Cardiac muscle cell (in vitro differentiated cells and primary cell): ENCODE measurements at regions not wholly inside any gene's neighbourhood (a gene's known extent, or its start where the extent isn't known, plus 50 kb on each side); places are given as distances from the start of the nearest gene placed in this dataset.

ENCODE experiments used
- DNase-seq, 2 donors: peaks; one replicate each; pipeline versions ENCODE4 v3.0.0 to v3.0.0-alpha.2; 2010 to 2017; ENCODE audit warnings: low read depth in 1 of 2, low spot score in 1 of 2
- H3K27ac ChIP-seq: fragments of 200-600 bp; sonication (generic); 2 replicates; pipeline ENCODE4 v1.5.1; 2016
- H3K27me3 ChIP-seq: fragments of 200-600 bp; sonication (generic); 2 replicates; pipeline ENCODE4 v1.6.0; 2016; ENCODE audit warnings: control low read depth
- H3K36me3 ChIP-seq: fragments of 200-600 bp; sonication (generic); 2 replicates; pipeline ENCODE4 v1.5.1; 2016; ENCODE audit warnings: control low read depth
- H3K4me1 ChIP-seq: fragments of 200-600 bp; sonication (generic); 2 replicates; pipeline ENCODE4 v1.8.1; 2017; ENCODE audit warnings: low read depth, mild to moderate bottlenecking, mixed run types
- H3K4me3 ChIP-seq: fragments of 200-600 bp; sonication (generic); 2 replicates; pipeline ENCODE4 v1.5.1; 2016; ENCODE audit warnings: mild to moderate bottlenecking
- H3K9me3 ChIP-seq: fragments of 200-600 bp; sonication (generic); 2 replicates; pipeline ENCODE4 v1.5.1; 2017; ENCODE audit warnings: low read depth, mild to moderate bottlenecking, control low read depth
- CTCF ChIP-seq: IDR thresholded peaks from 2 replicates; pipeline ENCODE4 v1.5.1; 2012; ENCODE audit warnings: low read depth, mild to moderate bottlenecking, low read length

- Histone ChIP-seq H3K27ac (no peak overlapping the region), H3K27me3 (no peaks in the 10 kb centered on the region), H3K4me3 (no peak overlapping the region), H3K9me3 (no peaks in the 10 kb centered on the region), H3K4me1 (no peaks in the 10 kb centered on the region), H3K36me3 (no peaks in the 10 kb centered on the region)
- no peak for DNase-seq
- no peak for TF ChIP-seq CTCF
Observed at GRCh38 chr2:211068108-211068780, 511.8 kb downstream of the CPS1 start.

GRCh38 chr2:211070547-211070946 lies 514.1 kb downstream of the CPS1 start:
- H3K4me3 ChIP-seq = no peak overlapping the region
- no peak overlapping the region for H3K27ac ChIP-seq
- no peaks in the 10 kb centered on the region for H3K27me3 ChIP-seq
- TF ChIP-seq CTCF = no peak
- H3K36me3 ChIP-seq = no peaks in the 10 kb centered on the region
- H3K4me1 ChIP-seq = no peaks in the 10 kb centered on the region
- DNase-seq = no peak
- H3K9me3 ChIP-seq = no peaks in the 10 kb centered on the region

GRCh38 chr2:211077216-211077767 lies 520.9 kb downstream of the CPS1 start:
- H3K9me3 ChIP-seq = no peaks in the 10 kb centered on the region
- no peak for DNase-seq
- H3K27me3 ChIP-seq = no peaks in the 10 kb centered on the region
- no peaks in the 10 kb centered on the region for H3K36me3 ChIP-seq
- H3K4me1 ChIP-seq = no peaks in the 10 kb centered on the region
- no peak overlapping the region for H3K27ac ChIP-seq
- TF ChIP-seq CTCF = no peak
- H3K4me3 ChIP-seq = no peak overlapping the region

GRCh38 chr2:211084352-211084751 lies 528.0 kb downstream of the CPS1 start:
- H3K27me3 ChIP-seq = no peaks in the 10 kb centered on the region
- no peak overlapping the region for H3K27ac ChIP-seq
- DNase-seq = no peak
- H3K9me3 ChIP-seq = no peaks in the 10 kb centered on the region
- no peak overlapping the region for H3K4me3 ChIP-seq
- no peak for TF ChIP-seq CTCF
- peaks cover 23% of the 10 kb centered on the region for H3K4me1 ChIP-seq
- no peaks in the 10 kb centered on the region for H3K36me3 ChIP-seq

- Histone ChIP-seq H3K4me3 (no peak overlapping the region), H3K27me3 (no peaks in the 10 kb centered on the region), H3K27ac (no peak overlapping the region), H3K4me1 (peaks cover 23% of the 10 kb centered on the region), H3K9me3 (no peaks in the 10 kb centered on the region), H3K36me3 (no peaks in the 10 kb centered on the region)
- peak; percentile 42 to 57 for DNase-seq
- TF ChIP-seq CTCF = peak; percentile 63
Observed at GRCh38 chr2:211085056-211085680, 528.8 kb downstream of the CPS1 start.
